Nephron progenitor cell (in vitro differentiated cells): ENCODE measurements at regions not wholly inside any gene's neighbourhood (a gene's known extent, or its start where the extent isn't known, plus 50 kb on each side); places are given as distances from the start of the nearest gene placed in this dataset.
A peak's percentile ranks its signal among the peaks of the same experiment; 100 is the strongest.

Experiments
- DNase-seq: peaks from one replicate; pipeline ENCODE4 v3.0.0; 2021
- H3K27ac Mint-ChIP-seq: 2 replicates; pipeline ENCODE4 v1.8.0; 2021; ENCODE audit warnings: mild to moderate bottlenecking, moderate library complexity, mixed read lengths
- H3K27me3 Mint-ChIP-seq: 2 replicates; pipeline ENCODE4 v1.8.0; 2021; ENCODE audit warnings: mild to moderate bottlenecking, low read depth, mixed read lengths; ENCODE audit not compliant: poor library complexity
- H3K36me3 Mint-ChIP-seq: 2 replicates; pipeline ENCODE4 v1.8.0; 2021; ENCODE audit warnings: low read depth, mixed read lengths
- H3K4me1 Mint-ChIP-seq: 2 replicates; pipeline ENCODE4 v1.8.0; 2021; ENCODE audit warnings: mixed read lengths
- H3K4me3 Mint-ChIP-seq: 2 replicates; pipeline ENCODE4 v1.8.0; 2021; ENCODE audit warnings: mild to moderate bottlenecking, moderate library complexity, mixed read lengths
- H3K9me3 Mint-ChIP-seq: 2 replicates; pipeline ENCODE4 v1.8.0; 2021; ENCODE audit warnings: mild to moderate bottlenecking, moderate library complexity, mixed read lengths
- TF ChIP-seq, protein P1 (sequence below): fragments of 200-600 bp; sonication (generic); IDR thresholded peaks from 2 replicates; pipeline ENCODE4 v1.5.0; 2021; ENCODE audit warnings: antibody characterized with exemption

DNA sequence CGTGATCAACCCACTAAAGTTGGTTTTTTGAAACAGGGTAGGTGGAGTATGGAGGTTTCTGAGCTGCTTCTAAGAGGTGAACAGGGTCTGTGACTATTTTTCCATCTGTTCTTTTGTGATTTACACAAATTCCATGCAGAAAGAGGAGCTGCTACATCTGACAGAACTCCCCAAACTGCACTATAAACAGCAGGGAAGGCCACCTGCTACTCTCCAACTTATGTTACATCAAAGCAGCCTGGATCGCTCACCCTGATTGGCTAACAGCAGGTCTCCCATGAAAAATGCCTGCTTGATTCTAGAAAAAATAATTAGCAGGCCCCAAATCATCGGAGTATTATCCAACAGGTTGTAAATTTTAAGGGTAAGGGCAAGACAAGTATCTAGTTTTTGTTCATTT lies 282.9 kb upstream of the FLRT2 start:
- no peak overlapping the region for H3K4me3 Mint-ChIP-seq
- no peaks in the 10 kb centered on the region for H3K36me3 Mint-ChIP-seq
- TF ChIP-seq, protein P1, sequence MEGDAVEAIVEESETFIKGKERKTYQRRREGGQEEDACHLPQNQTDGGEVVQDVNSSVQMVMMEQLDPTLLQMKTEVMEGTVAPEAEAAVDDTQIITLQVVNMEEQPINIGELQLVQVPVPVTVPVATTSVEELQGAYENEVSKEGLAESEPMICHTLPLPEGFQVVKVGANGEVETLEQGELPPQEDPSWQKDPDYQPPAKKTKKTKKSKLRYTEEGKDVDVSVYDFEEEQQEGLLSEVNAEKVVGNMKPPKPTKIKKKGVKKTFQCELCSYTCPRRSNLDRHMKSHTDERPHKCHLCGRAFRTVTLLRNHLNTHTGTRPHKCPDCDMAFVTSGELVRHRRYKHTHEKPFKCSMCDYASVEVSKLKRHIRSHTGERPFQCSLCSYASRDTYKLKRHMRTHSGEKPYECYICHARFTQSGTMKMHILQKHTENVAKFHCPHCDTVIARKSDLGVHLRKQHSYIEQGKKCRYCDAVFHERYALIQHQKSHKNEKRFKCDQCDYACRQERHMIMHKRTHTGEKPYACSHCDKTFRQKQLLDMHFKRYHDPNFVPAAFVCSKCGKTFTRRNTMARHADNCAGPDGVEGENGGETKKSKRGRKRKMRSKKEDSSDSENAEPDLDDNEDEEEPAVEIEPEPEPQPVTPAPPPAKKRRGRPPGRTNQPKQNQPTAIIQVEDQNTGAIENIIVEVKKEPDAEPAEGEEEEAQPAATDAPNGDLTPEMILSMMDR = no peak
- H3K27ac Mint-ChIP-seq = no peak overlapping the region
- no peak for DNase-seq
- no peaks in the 10 kb centered on the region for H3K9me3 Mint-ChIP-seq
- peaks cover 37% of the 10 kb centered on the region for H3K4me1 Mint-ChIP-seq
- H3K27me3 Mint-ChIP-seq = peaks cover 12% of the 10 kb centered on the region

DNA sequence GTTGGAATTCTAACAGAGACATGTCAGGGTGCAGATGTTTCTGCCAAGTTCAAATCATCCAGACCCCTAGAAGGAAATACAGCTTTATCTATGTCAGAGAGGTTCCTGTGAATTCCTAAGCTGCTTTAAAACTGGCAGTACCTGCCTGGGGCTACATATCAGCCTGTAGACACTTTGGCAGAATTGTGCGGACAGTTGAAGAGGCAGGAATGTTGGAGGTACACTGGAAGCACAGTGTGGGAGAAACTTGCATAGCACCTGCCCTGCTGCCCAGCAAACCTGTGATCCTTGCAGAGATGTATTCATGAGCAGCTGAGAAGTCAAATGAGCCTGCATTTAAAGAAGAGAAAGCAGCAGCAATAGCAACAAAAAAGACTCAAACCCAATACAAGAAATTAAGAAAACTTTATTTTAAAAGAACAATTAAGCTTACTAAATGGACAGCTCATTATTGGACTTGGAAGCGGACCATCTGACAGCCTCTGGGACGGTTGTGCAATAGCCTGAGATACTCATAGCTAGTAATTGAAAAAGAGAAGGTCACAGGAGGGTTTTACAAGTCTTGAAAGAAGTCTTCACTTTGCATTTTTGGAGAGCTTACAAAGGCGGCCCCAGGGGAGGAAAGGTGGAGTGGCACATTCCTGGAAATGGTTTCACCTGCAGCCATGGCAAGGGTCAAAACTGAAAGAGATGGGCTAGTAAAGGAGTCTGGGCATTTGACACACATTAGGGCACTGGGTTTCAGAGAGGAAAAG lies 280.9 kb upstream of the FLRT2 start:
- Mint-ChIP-seq H3K4me3 (no peak overlapping the region), H3K27me3 (peaks cover 9% of the 10 kb centered on the region), H3K4me1 (peaks cover 37% of the 10 kb centered on the region), H3K27ac (no peak overlapping the region), H3K9me3 (no peaks in the 10 kb centered on the region), H3K36me3 (no peaks in the 10 kb centered on the region)
- TF ChIP-seq, protein P1 = no peak
- no peak for DNase-seq

DNA sequence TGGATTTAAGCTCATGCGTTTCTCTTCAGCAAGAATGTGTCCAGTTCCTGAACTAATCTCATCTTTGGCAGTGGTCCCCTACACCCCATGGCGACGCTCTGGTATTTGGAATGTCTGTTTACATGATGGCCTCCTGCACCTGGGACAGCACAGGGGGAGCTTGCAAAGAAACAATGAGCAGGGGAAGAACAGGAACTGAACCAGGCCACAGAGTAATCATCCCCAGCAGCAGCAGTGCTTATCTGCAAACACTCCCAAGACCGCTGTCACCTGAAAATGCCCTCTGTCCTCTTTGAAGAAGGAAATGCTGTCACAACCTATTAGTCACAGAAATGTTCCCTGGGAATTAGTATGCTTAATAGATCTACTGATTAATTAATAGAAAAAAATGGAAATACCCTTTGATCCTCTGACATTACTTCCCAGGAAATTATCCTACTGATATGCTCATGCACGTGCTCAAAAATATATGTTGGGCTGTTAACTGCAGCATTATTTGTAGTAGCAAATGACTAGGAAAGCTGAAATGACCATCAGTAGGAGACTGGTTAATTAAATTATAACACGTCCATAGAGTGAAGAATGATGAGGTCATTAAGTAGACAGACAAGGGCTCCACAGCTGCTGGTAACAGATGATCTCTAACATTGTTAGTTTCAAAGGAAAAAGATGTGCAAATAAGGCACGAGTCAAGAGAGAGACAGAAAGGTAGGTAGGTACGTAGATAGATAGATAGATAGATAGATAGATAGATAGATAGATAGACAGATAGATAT lies 279.3 kb upstream of the FLRT2 start:
- Mint-ChIP-seq H3K4me1 (peaks cover 40% of the 10 kb centered on the region), H3K27ac (peak overlapping the region; percentile 15), H3K36me3 (no peaks in the 10 kb centered on the region), H3K9me3 (no peaks in the 10 kb centered on the region), H3K4me3 (no peak overlapping the region), H3K27me3 (peaks cover 9% of the 10 kb centered on the region)
- no peak for DNase-seq
- TF ChIP-seq, protein P1 = no peak

DNA sequence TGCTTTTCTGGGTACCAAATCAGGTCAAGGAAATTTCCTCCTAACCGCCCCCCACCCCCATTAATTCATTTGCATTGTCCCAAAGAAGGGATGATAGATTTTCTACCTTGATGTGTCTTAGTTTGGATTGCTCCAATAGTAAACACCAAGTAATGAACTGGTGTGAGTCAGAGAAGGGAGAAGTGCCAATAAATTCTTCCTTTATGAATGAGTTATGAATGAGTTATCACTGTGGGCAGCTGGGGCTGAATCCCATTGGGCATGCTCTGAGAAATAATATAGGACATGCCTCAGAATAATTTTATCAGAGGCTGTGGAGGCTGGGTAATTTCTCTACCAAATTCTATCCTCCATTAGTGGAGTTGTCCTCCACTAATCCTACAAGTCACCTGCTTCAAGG lies 277.9 kb upstream of the FLRT2 start:
- no peaks in the 10 kb centered on the region for H3K36me3 Mint-ChIP-seq
- no peak for DNase-seq
- H3K4me1 Mint-ChIP-seq = peaks cover 27% of the 10 kb centered on the region
- no peak overlapping the region for H3K4me3 Mint-ChIP-seq
- no peak overlapping the region for H3K27ac Mint-ChIP-seq
- H3K27me3 Mint-ChIP-seq = peaks cover 5% of the 10 kb centered on the region
- H3K9me3 Mint-ChIP-seq = no peaks in the 10 kb centered on the region
- TF ChIP-seq, protein P1 = no peak

DNA sequence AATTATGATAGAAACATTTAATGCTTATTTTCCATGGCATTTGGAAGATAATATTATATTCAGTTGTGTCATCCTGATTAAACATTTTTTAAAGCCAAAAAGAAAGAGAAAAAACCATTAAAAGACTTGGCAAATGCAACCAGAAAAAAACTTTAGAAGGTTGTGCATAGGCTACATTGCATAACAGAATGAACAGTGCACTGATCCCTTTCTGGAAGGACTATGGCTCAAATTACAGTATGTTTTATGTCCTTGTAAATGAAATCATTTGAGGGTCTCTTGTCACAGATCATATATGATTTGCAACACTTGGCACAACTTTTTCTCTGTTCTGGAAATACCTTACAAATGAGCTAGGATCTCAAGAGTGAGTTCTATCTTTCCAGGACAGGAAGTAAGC lies 275.2 kb upstream of the FLRT2 start:
- peaks cover 3% of the 10 kb centered on the region for H3K27me3 Mint-ChIP-seq
- no peak overlapping the region for H3K4me3 Mint-ChIP-seq
- no peaks in the 10 kb centered on the region for H3K36me3 Mint-ChIP-seq
- H3K9me3 Mint-ChIP-seq = peaks cover 4% of the 10 kb centered on the region
- peaks cover 11% of the 10 kb centered on the region for H3K4me1 Mint-ChIP-seq
- no peak overlapping the region for H3K27ac Mint-ChIP-seq
- DNase-seq = no peak
- TF ChIP-seq, protein P1 = no peak
